ENCODE measurements at regions not wholly inside any gene's neighbourhood (a gene's known extent, or its start where the extent isn't known, plus 50 kb on each side); places are given as distances from the start of the nearest gene placed in this dataset.
A peak's percentile ranks its signal among the peaks of the same experiment; 100 is the strongest.

DNA sequence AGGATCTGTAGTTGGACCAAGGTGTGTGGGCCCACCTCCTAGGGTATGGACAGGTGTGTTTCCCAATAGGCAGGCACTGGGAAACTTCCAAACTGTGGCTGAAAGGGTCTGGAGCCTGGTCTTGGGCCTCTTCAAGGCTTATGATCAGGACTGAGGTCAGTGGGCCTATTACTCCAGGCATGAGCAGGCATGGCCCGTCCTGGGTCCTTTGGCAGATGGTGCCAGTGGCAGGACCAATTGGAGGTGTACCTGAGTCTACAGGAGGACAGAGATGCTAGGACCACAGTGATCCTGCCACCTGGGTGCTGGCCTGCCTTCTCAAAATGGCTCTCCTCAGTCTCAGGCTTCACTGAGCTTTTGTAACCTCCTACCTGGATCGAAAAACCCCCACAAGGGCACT is 95.4 kb downstream of the RAB18 start:
- in situ Hi-C loops (cut with HindIII; ENCODE audit: low sequenced_read_pairs): no loop called here
- DNase-seq (ENCODE audit: low spot score): no peak

DNA sequence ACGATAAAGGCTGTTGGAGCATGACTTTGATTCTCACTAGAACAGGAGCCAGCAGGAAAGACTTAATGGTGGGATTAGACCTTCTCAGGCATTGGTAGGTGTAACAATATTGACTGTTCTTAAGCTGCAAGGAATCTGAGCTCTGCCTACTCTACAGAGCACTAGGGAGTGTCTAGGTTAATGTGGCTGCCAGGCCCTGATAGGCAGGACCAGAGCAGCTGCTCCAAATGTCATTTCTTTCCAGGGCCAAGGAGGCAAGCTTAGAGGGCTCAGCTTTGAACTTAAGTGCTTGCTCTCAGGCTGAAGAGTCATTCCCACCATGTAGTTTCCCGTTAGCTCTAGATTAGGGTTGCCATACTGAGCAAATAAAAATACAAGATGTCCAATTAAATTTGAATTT is 96.8 kb downstream of the RAB18 start:
- in situ Hi-C loops (cut with HindIII; ENCODE audit: low sequenced_read_pairs): no loop called here
- DNase-seq (ENCODE audit: low spot score): no peak

DNA sequence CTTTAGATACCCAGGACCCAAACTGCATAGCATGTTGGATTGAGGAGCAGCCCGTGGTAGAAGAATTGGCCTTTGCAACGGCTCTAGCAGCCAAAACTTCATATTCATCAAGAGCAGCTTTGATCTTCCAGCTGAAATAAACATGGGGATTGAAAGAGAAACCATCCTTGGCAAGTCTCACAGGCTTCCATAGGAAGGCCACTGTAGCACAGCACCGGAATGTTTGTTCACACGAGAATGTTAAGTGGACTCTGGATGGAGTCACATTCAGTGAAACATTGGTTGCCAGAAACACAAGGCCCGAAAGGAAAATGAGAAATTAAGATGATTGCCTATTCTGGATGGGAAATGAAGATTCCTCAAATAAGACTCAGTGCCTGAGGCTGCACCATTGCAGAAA is 97.4 kb downstream of the RAB18 start:
- in situ Hi-C loops (cut with HindIII; ENCODE audit: low sequenced_read_pairs): no loop called here
- no peak for DNase-seq (ENCODE audit: low spot score)

DNA sequence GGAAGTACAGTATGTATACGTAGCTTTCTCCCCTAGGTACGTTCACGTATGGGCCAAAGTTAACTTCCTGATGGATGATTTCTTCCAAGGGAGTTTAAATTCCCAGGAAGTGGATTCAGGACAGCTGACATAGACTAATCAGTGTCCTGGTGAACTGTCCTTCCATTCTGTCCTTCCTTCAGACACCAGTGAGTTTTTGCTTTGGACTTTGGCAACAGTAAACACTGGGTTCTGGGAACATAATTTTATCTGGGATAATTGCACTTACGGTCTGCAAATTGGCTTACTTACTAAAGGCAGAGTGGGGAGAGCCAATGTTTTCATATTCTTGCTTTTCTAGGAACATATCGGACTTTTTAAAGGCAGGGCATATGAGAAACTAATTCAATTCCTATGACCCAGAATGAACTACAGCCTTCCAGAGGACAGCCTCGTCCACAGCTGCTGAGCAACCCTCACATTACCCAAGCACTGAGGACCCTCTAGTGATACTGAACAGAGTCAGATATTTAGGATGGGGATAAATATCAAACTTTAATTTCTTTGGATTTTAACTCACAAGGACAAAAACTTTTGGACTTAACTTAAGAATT is 97.9 kb downstream of the RAB18 start:
- DNase-seq (ENCODE audit: low spot score): no peak
- in situ Hi-C loops (cut with HindIII; ENCODE audit: low sequenced_read_pairs): no loop called here

DNA sequence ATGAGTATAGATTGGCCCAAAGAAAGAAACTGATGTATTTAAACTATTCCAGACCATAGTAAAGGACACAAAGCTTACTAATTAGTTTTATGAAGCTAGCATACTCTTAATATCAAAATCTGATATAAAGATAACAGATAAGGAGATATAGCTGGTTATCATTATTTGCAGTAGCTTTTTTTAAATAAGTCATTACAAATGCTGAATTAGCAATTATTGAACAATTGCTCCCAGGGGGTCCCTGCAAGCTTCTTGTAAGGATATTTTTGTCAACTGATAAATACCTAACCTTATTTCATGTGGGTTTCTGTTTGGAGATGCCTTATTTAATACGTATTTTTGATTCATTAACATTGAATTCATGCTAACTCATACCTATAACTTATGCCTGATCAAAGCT is 99.0 kb downstream of the RAB18 start:
- in situ Hi-C loops (cut with HindIII; ENCODE audit: low sequenced_read_pairs): no loop called here

DNA sequence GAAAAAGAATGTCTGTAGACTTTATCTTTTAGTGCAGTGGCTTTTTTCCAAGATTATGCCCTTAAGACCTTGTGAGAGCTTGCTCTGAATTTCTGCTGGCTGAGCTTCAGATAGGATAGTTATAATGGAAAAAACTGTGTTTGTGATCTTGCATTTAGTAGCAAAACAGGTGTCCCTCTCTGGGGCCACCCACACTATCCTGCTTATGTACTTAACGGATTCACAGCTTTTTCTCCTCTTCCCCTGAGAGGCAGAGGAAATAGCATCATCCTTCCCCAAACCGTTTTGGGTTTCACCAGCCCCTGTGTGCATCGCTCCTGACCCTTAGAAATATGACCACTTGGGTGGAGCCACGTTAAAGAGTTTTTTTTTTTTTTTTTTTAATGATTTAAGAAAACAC is 101.2 kb downstream of the RAB18 start:
- in situ Hi-C loops (cut with HindIII; ENCODE audit: low sequenced_read_pairs): no loop called here
- DNase-seq (ENCODE audit: low spot score): no peak

More for the DNA sequence above, 99.0 kb downstream of the RAB18 start:
- no peak for DNase-seq (ENCODE audit: low spot score)

DNA sequence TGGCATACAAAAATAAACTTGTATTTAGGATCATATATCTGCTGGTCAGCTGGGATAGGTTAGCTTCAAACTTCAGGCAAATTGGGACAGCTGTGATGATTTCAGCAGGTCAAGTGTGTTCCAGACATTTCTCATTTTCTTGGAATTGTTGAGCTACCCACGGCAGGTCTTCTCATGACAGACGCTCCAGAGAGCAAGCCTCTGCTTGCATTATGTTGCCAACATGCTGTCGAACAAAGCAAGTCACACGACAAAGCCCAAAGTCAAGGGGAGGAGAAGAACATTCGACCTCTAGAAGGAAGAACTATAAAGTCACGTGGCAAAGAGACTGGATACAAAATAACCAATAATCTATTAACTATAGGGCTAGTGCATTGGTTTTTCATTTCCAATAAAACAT is 103.5 kb downstream of the RAB18 start:
- in situ Hi-C loops (cut with HindIII; ENCODE audit: low sequenced_read_pairs): no loop called here
- DNase-seq (ENCODE audit: low spot score): no peak

DNA sequence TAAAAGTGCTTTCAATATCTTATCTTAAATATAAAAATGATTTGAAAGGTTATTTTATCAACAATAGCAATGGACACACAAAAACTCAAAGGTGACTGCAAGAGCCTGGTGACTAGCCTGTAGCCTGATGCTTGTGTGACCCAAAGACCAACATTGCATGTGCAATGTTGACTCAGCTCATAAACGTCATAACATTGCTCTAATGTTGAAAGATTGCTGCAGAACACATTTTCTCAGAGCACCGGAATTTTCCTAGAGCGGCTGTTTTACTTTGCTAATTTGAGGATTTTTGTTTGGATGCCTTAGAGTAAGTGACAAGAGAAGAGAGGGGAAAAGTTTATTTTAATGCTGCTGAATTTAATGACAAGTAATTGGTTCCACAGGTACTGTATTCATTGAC is 107.1 kb downstream of the RAB18 start:
- in situ Hi-C loops (cut with HindIII; ENCODE audit: low sequenced_read_pairs): no loop called here
- DNase-seq (ENCODE audit: low spot score): no peak

DNA sequence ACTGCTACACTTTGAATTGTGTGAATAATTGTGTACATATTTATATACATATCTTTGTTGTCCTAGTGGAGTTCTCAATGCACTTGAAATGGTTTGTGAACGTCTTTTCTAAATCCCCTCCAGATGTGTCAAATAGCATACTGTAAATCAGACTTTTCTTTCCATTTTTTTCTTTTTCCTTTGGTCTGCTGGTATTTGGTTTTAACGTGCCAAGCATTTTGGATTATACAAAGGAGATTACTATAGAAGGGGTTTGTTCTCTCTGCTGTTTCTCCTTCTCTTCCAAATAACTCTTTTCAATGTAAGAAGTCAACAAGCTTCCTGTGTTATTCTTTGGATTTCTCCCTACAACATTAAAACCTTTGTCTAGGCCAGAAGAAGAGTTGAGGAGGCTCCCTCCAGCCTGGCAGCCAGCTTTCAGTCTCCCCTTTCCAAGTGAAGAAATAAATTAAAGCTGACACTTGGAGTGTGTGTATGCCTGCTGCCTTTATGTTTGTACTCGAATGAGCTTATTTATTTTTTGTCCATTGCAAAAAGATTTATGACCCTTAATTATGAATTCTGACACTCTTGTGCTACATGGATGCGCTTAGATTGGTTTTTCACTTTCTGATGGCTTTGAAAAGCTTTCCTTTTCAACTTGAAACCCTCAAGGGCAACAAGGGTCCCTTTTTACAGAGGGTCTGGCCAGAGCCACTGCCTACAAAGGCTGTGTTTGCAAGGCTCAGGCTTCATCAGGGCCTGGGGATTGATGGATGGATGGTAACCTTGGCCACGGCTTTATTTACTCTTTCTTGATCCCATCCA is 107.8 kb downstream of the RAB18 start:
- peak; percentile 3 for DNase-seq (ENCODE audit: low spot score)
- in situ Hi-C loops (cut with HindIII; ENCODE audit: low sequenced_read_pairs): no loop called here

DNA sequence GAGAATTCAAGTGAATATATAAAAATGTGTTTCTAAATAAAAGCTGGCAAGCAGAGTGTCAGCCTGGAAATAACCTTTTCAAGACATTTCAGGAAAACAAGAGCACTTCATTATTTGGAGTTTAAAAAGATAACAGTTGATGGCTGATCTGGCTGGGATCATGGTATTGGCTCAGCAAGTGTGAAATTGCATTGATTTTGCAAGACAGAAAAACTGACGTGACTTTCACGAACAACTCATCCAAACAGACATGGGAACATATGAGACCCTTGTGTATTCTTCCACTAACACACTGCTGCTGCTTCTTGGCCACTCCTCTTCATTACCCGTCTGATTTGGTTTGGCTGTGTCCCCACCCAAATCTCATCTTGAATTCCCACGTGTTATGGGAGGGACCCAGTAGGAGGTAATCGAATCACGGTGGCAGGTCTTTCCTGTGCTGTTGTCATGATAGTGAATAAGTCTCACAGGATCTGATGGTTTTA is 108.5 kb downstream of the RAB18 start:
- in situ Hi-C loops (cut with HindIII; ENCODE audit: low sequenced_read_pairs): no loop called here
- DNase-seq (ENCODE audit: low spot score): no peak

DNA sequence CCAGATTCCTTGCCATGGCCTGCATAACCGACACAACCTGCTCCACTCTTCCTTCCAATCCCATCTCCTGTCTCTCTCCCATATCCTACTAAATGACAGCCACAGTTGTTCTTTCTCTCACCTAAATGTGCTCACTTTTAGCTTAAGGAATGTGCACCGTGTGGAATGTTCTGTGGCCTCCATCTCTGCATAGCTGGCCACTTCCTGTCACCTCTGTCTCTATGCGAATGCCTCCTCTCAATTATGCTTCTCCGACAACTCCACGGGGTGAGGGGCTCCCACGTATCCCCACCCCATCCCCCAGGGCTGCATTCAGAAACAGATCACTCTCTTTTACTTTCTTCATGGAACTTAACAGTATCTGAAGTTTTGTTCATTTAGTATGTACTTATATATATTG is 110.7 kb downstream of the RAB18 start:
- in situ Hi-C loops (cut with HindIII; ENCODE audit: low sequenced_read_pairs): no loop called here
- DNase-seq (ENCODE audit: low spot score): no peak

DNA sequence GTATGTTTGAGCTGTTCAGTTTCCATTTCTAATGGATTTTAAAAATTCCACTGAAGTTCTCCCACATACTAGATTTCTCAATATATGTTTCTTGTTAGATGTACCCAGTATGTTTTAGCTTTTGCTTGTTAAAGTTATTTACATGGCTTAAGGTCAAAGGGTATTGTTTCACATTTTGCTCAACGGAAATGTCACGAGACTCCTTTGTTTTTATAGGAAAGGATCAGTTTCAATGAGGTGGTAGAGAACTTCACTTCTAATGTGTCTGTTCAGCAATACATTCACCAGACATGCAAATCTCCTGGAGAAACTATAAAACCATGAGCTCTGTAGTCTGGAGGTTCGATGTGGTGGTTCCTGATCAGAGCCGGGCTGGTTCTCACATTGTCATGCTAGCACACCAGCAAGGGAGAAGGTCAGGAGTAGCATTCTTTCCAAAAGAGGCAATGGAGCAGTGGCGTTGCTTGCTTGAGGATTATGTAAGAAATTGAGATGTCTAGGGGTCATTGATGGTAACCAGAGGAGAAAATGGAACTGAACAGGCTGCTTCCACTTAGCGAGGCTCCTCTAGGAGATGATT is 114.0 kb downstream of the RAB18 start:
- in situ Hi-C loops (cut with HindIII; ENCODE audit: low sequenced_read_pairs): no loop called here
- DNase-seq (ENCODE audit: low spot score): no peak

DNA sequence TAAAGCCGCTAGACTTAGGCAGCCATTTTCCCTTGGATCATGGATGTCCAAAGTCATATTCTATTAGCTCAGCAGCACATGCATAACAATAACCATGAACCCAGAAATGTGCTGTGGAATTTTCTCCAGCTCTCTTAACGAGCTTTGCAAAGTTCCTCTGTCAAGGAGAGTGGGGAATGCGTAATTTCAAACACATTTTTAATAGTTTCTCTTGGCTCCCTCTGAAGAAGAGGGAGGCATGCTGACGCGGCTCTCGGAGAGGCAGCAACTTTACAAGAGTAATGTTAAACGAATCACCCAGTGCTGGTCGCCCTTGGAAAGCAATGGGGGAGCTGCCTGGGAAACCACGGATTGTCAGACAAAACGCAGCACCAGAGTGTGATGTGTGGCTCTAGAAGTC is 114.8 kb downstream of the RAB18 start:
- DNase-seq (ENCODE audit: low spot score): no peak
- in situ Hi-C loops (cut with HindIII; ENCODE audit: low sequenced_read_pairs): no loop called here

DNA sequence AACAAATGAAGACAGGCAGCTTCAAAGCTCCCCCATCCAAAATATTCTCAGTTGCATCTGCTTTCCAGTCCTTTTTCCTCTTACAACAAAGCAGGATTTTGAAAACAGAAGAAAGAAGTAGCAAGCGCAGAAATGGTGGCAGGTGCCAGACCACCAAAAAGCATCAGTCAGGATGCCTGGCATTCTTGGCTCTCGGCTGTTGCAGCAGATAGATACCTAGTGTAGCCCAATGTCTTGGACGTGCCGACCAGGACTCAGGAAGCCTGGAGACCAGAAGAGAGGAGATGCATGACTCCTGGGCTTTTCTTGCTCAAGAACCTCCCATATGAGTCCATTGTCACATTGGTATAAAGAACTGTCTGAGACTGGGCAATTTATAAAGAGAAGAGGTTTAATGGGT is 115.2 kb downstream of the RAB18 start:
- in situ Hi-C loops (cut with HindIII; ENCODE audit: low sequenced_read_pairs): no loop called here
- DNase-seq (ENCODE audit: low spot score): no peak

DNA sequence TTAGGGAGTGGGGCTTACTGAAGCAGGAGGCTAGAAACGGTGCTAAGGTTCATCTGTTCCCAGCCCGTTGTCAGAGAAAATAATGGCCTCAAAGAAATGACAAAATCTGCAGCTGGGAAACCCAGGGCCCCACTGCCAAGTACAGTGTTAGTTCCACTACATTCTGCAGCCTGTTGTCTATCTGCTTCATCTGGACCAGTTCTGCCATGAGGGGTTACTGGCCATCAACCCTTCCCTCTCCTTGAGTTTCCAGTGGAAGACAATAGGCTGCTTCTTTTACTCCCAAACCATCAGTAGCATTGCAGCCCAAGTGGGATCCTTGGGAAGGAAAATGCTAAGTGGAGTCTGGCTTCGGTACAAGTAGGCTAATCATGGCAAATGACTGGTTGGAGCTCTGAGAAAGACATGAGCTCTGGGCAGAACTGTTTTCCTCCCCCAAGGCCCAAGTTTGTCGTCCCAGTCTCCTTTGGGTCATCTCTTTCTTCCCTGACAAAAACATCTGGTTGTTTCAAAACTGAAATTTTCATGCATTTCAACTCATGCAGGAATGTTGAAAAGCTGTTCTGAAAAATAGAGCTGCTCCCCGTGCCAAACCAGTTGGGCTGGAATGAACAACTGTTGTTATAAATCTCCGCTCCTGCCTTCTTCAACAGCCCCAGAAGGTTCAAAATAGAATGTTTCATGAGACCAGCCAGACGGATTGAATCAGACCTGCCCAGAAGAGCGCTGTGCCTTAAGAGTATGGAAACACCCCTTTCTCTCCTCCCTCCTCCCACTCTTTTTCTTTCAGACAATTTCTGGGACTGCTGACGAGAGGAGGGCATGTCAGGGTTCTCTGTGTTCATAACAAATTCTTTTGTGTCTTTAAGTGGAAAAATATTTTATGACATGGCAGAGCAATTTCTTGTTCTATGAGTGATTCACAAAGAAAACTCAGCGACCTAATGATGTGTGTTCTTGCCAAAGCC is 116.6 kb downstream of the RAB18 start:
- no peak for DNase-seq (ENCODE audit: low spot score)
- in situ Hi-C loops (cut with HindIII; ENCODE audit: low sequenced_read_pairs): no loop called here

DNA sequence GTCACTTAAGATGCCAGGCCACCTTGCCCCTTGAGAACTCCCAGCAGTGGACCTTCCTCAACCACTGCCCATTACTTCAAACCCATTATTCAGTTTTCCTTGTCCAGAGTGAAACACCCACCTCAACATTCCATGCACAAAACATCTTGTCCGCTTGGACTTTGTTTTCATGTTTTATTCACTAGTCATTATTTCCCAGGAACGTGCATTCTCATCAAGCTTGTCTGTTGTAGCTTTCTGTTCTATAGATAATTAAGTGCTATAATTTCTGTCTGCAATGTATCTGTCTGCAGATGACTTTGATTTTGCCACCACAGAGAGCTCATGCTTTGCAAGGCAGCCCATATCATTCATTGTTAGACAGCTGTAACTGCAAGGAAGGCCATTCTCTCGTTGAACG is 117.4 kb downstream of the RAB18 start:
- in situ Hi-C loops (cut with HindIII; ENCODE audit: low sequenced_read_pairs): no loop called here
- no peak for DNase-seq (ENCODE audit: low spot score)

DNA sequence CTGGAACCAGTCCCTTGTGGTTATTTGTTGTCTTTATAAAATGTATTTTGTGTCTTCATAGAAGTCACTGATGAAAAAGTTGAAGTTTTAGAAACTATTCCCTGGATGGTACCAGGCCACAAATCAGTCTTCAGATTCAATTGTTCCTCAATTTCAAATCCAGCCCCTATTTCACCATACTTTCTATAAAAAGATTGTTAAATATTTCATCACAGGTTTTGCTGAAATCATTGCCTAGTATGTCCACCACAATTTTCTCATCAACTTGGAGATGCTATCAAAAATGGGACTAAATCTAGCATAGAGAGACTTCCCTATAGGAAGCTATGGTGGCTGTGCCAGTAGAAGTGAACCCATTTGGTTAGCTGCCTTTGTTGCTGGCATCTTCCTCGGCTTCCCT is 118.5 kb downstream of the RAB18 start:
- no peak for DNase-seq (ENCODE audit: low spot score)
- in situ Hi-C loops (cut with HindIII; ENCODE audit: low sequenced_read_pairs): no loop called here
